C4-2B (cell line): ENCODE measurements at regions not wholly inside any gene's neighbourhood (a gene's known extent, or its start where the extent isn't known, plus 50 kb on each side); places are given as distances from the start of the nearest gene placed in this dataset.

Experiments used
- H3K27ac ChIP-seq: fragments of 450-650 bp; 2 replicates; pipeline ENCODE4 v1.5.1; 2017
- CTCF ChIP-seq: fragments of 450-650 bp; conservative IDR thresholded peaks from 2 replicates; pipeline ENCODE4 v1.5.1; 2017; ENCODE audit warnings: mild to moderate bottlenecking
- ZFX ChIP-seq: fragments of 450-650 bp; IDR thresholded peaks from 2 replicates; pipeline ENCODE4 v1.6.1; 2017

GRCh38 chr18:75483662-75484061 is 56.2 kb upstream of the SMIM21 start:
- H3K27ac ChIP-seq: no peak overlapping the region
- TF ChIP-seq ZFX: no peak
- no peak for TF ChIP-seq CTCF

GRCh38 chr18:75482880-75483279 is 55.4 kb upstream of the SMIM21 start:
- no peak for TF ChIP-seq ZFX
- TF ChIP-seq CTCF: no peak

GRCh38 chr18:75480487-75480886 is 53.0 kb upstream of the SMIM21 start:
- H3K27ac ChIP-seq: no peak overlapping the region
- TF ChIP-seq CTCF (no peak), ZFX (no peak)

More at GRCh38 chr18:75482880-75483279, 55.4 kb upstream of the SMIM21 start:
- no peak overlapping the region for H3K27ac ChIP-seq

- H3K27ac ChIP-seq: no peak overlapping the region
- peak; percentile 83 for TF ChIP-seq CTCF
- TF ChIP-seq ZFX: no peak
These were observed 51.7 kb upstream of the SMIM21 start for GRCh38 chr18:75478996-75479880.

- TF ChIP-seq ZFX: no peak
- no peak for TF ChIP-seq CTCF
- H3K27ac ChIP-seq: no peak overlapping the region
These were observed 50.4 kb upstream of the SMIM21 start for GRCh38 chr18:75477900-75478299.
